WTC11 (cell line): ENCODE measurements at regions not wholly inside any gene's neighbourhood (a gene's known extent, or its start where the extent isn't known, plus 50 kb on each side); places are given as distances from the start of the nearest gene placed in this dataset.

Source experiments
- ATAC-seq: fragments of 200-7000 bp; cut with Tn5 transposase; 2 replicates; pipeline ENCODE4 v1.10.0; 2021; ENCODE audit warnings: mild to moderate bottlenecking, moderate library complexity
- CTCF ChIA-PET: fragments of 300-600 bp; sonication (Branson Sonifier 250); formaldehyde crosslinking; loops from one replicate; lab custom pipeline; 2021; ENCODE audit warnings: antibody characterized with exemption; lab: Charles Lee
- POLR2A ChIA-PET: fragments of 350-600 bp; sonication (Branson Sonifier 250); formaldehyde crosslinking; loops from one replicate; lab custom pipeline; 2021; ENCODE audit warnings: antibody characterized with exemption; lab: Charles Lee
- DNase-seq: peaks from one replicate; pipeline ENCODE4 v3.0.0; 2021; ENCODE audit warnings: low spot score
- H3K27ac Mint-ChIP-seq: 2 replicates; pipeline ENCODE4 v1.8.0; 2021; ENCODE audit warnings: mixed read lengths
- H3K27me3 Mint-ChIP-seq: 2 replicates; pipeline ENCODE4 v1.8.0; 2021; ENCODE audit warnings: low read depth, mild to moderate bottlenecking, moderate library complexity, mixed read lengths
- H3K36me3 Mint-ChIP-seq: 2 replicates; pipeline ENCODE4 v1.8.0; 2021; ENCODE audit warnings: mixed read lengths
- H3K4me1 Mint-ChIP-seq: 2 replicates; pipeline ENCODE4 v1.8.0; 2022; ENCODE audit warnings: mixed read lengths
- H3K4me3 Mint-ChIP-seq: 2 replicates; pipeline ENCODE4 v1.8.0; 2021; ENCODE audit warnings: mild to moderate bottlenecking, moderate library complexity, mixed read lengths
- H3K9me3 Mint-ChIP-seq: 2 replicates; pipeline ENCODE4 v1.8.0; 2021; ENCODE audit warnings: mixed read lengths
- CREB1 ChIP-seq: sonication (generic); formaldehyde crosslinking; IDR thresholded peaks from 2 replicates; pipeline ENCODE4 v1.8.0; 2023; ENCODE audit warnings: mild to moderate bottlenecking, missing genetic modification reagents
- ETV6 ChIP-seq: sonication (generic); formaldehyde crosslinking; IDR thresholded peaks from 2 replicates; pipeline ENCODE4 v1.8.1; 2022; ENCODE audit warnings: mild to moderate bottlenecking, missing genetic modification reagents
- FOXP1 ChIP-seq: sonication (generic); formaldehyde crosslinking; IDR thresholded peaks from 2 replicates; pipeline ENCODE4 v1.8.0; 2022; ENCODE audit warnings: missing genetic modification reagents, mild to moderate bottlenecking, moderate library complexity, borderline replicate concordance
- GABPB1 ChIP-seq: sonication (generic); formaldehyde crosslinking; IDR thresholded peaks from 2 replicates; pipeline ENCODE4 v1.8.1; 2023; ENCODE audit warnings: mild to moderate bottlenecking, missing genetic modification reagents
- GRHL2 ChIP-seq: fragments of 250-450 bp; sonication (Bioruptor Pico); IDR thresholded peaks from 2 replicates; pipeline ENCODE4 v1.8.0; 2022; ENCODE audit warnings: mild to moderate bottlenecking, moderate library complexity; ENCODE audit not compliant: insufficient replicate concordance, severe bottlenecking
- IRF2 ChIP-seq: sonication (generic); formaldehyde crosslinking; IDR thresholded peaks from 2 replicates; pipeline ENCODE4 v1.8.0; 2022; ENCODE audit warnings: low read depth, missing genetic modification reagents, borderline replicate concordance
- NFYB ChIP-seq: sonication (generic); formaldehyde crosslinking; conservative IDR thresholded peaks from 2 replicates; pipeline ENCODE4 v1.8.0; 2022; ENCODE audit warnings: low read depth, missing genetic modification reagents
- RORB ChIP-seq: fragments of 250-450 bp; sonication (Bioruptor Pico); IDR thresholded peaks from 2 replicates; pipeline ENCODE4 v1.9.0; 2021; ENCODE audit warnings: mild to moderate bottlenecking
- SMAD4 ChIP-seq: sonication (generic); formaldehyde crosslinking; IDR thresholded peaks from 2 replicates; pipeline ENCODE4 v1.8.0; 2022; ENCODE audit warnings: mild to moderate bottlenecking, missing genetic modification reagents
- TEAD1 ChIP-seq: sonication (generic); formaldehyde crosslinking; IDR thresholded peaks from 2 replicates; pipeline ENCODE4 v1.8.0; 2022; ENCODE audit warnings: mild to moderate bottlenecking, missing genetic modification reagents
- ZNF121 ChIP-seq: sonication (generic); formaldehyde crosslinking; IDR thresholded peaks from 2 replicates; pipeline ENCODE4 v1.8.0; 2023; ENCODE audit warnings: missing genetic modification reagents
- ZNF232 ChIP-seq: sonication (generic); formaldehyde crosslinking; IDR thresholded peaks from 2 replicates; pipeline ENCODE4 v1.8.0; 2022; ENCODE audit warnings: mild to moderate bottlenecking, missing genetic modification reagents
- ZNF317 ChIP-seq: sonication (generic); formaldehyde crosslinking; IDR thresholded peaks from 2 replicates; pipeline ENCODE4 v1.8.1; 2023; ENCODE audit warnings: low read depth, mild to moderate bottlenecking, moderate library complexity, missing genetic modification reagents, borderline replicate concordance
- ZNF416 ChIP-seq: fragments of 250-450 bp; sonication (Bioruptor Pico); IDR thresholded peaks from 2 replicates; pipeline ENCODE4 v1.9.0; 2021; ENCODE audit warnings: mild to moderate bottlenecking, inconsistent platforms
- ZNF671 ChIP-seq: fragments of 250-450 bp; sonication (Bioruptor Pico); IDR thresholded peaks from 2 replicates; pipeline ENCODE4 v1.8.0; 2021; ENCODE audit warnings: mild to moderate bottlenecking
- TF ChIP-seq, protein P1 (sequence below): fragments of 250-450 bp; sonication (Bioruptor Pico); IDR thresholded peaks from 2 replicates; pipeline ENCODE4 v1.9.0; 2021; ENCODE audit warnings: mild to moderate bottlenecking
- TF ChIP-seq, protein P2 (sequence below): sonication (generic); formaldehyde crosslinking; IDR thresholded peaks from 2 replicates; pipeline ENCODE4 v1.8.1; 2022; ENCODE audit warnings: mild to moderate bottlenecking, missing genetic modification reagents, moderate library complexity, borderline replicate concordance
- TF ChIP-seq, protein P3 (sequence below): sonication (generic); formaldehyde crosslinking; conservative IDR thresholded peaks from 2 replicates; pipeline ENCODE4 v1.8.1; 2022; ENCODE audit warnings: mild to moderate bottlenecking, missing genetic modification reagents
- TF ChIP-seq, protein P4 (sequence below): sonication (generic); formaldehyde crosslinking; IDR thresholded peaks from 2 replicates; pipeline ENCODE4 v1.8.1; 2022; ENCODE audit warnings: missing genetic modification reagents, borderline replicate concordance
- TF ChIP-seq, protein P5 (sequence below): fragments of 250-450 bp; sonication (Bioruptor Pico); IDR thresholded peaks from 2 replicates; pipeline ENCODE4 v1.8.0; 2021; ENCODE audit warnings: mild to moderate bottlenecking
- TF ChIP-seq, protein P6 (sequence below): sonication (generic); formaldehyde crosslinking; IDR thresholded peaks from 2 replicates; pipeline ENCODE4 v1.8.1; 2023; ENCODE audit warnings: mild to moderate bottlenecking, missing genetic modification reagents
- TF ChIP-seq, protein P7 (sequence below): sonication (generic); formaldehyde crosslinking; IDR thresholded peaks from 2 replicates; pipeline ENCODE4 v1.8.0; 2023; ENCODE audit warnings: mild to moderate bottlenecking, missing genetic modification reagents
- TF ChIP-seq, protein P8 (sequence below): sonication (generic); formaldehyde crosslinking; IDR thresholded peaks from 2 replicates; pipeline ENCODE4 v1.8.0; 2022; ENCODE audit warnings: mild to moderate bottlenecking, missing genetic modification reagents

DNA sequence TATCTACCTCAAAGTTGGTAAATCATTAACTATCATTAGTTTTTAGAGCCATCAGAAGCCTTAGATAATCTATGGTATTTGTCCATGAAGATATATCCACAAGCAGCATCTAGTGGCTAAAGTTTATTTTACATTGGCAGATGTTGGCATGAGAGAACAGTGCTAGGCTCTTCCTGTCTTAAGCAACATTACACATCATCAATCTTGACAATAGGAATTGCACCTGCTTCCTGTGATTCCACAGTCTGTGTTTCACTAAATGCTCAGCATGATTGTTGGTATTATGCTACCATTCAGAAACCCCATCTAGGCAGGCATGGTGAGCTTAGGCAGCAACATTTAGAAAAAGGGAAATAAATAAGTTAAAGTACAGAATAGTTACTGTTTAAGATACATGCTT is 246.6 kb downstream of the SLCO4C1 start:
- Mint-ChIP-seq H3K4me1 (peaks cover 6% of the 10 kb centered on the region; the same call in 1 of the 2 replicates), H3K27me3 (no peaks in the 10 kb centered on the region), H3K36me3 (no peaks in the 10 kb centered on the region), H3K27ac (no peak overlapping the region), H3K9me3 (0 out of 2 replicates have a peak, but pooled peaks cover 6% of the 10 kb centered on the region), H3K4me3 (no peak overlapping the region)
- DNase-seq (no peak), ATAC-seq (no peak)
- no peak for TF ChIP-seq ETV6 (CRISPR knock-in tag)
- no peak for TF ChIP-seq GABPB1
- no peak for TF ChIP-seq IRF2 (CRISPR knock-in tag)
- no peak for TF ChIP-seq ZNF671 (CRISPR knock-in tag)
- TF ChIP-seq, protein P1, sequence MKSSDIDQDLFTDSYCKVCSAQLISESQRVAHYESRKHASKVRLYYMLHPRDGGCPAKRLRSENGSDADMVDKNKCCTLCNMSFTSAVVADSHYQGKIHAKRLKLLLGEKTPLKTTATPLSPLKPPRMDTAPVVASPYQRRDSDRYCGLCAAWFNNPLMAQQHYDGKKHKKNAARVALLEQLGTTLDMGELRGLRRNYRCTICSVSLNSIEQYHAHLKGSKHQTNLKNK (CRISPR knock-in tag): no peak
- no peak for TF ChIP-seq SMAD4 (CRISPR knock-in tag)
- TF ChIP-seq, protein P2, sequence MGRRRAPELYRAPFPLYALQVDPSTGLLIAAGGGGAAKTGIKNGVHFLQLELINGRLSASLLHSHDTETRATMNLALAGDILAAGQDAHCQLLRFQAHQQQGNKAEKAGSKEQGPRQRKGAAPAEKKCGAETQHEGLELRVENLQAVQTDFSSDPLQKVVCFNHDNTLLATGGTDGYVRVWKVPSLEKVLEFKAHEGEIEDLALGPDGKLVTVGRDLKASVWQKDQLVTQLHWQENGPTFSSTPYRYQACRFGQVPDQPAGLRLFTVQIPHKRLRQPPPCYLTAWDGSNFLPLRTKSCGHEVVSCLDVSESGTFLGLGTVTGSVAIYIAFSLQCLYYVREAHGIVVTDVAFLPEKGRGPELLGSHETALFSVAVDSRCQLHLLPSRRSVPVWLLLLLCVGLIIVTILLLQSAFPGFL: no peak
- TF ChIP-seq NFYB (CRISPR knock-in tag): no peak
- TF ChIP-seq, protein P3, sequence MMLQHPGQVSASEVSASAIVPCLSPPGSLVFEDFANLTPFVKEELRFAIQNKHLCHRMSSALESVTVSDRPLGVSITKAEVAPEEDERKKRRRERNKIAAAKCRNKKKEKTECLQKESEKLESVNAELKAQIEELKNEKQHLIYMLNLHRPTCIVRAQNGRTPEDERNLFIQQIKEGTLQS: no peak
- TF ChIP-seq, protein P4, sequence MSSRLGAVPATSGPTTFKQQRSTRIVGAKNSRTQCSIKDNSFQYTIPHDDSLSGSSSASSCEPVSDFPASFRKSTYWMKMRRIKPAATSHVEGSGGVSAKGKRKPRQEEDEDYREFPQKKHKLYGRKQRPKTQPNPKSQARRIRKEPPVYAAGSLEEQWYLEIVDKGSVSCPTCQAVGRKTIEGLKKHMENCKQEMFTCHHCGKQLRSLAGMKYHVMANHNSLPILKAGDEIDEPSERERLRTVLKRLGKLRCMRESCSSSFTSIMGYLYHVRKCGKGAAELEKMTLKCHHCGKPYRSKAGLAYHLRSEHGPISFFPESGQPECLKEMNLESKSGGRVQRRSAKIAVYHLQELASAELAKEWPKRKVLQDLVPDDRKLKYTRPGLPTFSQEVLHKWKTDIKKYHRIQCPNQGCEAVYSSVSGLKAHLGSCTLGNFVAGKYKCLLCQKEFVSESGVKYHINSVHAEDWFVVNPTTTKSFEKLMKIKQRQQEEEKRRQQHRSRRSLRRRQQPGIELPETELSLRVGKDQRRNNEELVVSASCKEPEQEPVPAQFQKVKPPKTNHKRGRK (CRISPR knock-in tag): no peak
- TF ChIP-seq ZNF232 (CRISPR knock-in tag): no peak
- no peak for TF ChIP-seq GRHL2
- TF ChIP-seq, protein P5, sequence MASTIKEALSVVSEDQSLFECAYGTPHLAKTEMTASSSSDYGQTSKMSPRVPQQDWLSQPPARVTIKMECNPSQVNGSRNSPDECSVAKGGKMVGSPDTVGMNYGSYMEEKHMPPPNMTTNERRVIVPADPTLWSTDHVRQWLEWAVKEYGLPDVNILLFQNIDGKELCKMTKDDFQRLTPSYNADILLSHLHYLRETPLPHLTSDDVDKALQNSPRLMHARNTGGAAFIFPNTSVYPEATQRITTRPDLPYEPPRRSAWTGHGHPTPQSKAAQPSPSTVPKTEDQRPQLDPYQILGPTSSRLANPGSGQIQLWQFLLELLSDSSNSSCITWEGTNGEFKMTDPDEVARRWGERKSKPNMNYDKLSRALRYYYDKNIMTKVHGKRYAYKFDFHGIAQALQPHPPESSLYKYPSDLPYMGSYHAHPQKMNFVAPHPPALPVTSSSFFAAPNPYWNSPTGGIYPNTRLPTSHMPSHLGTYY (CRISPR knock-in tag): no peak
- TF ChIP-seq ZNF121: no peak
- no peak for TF ChIP-seq FOXP1 (CRISPR knock-in tag)
- POLR2A ChIA-PET: no interaction called here
- CTCF ChIA-PET: no interaction called here

DNA sequence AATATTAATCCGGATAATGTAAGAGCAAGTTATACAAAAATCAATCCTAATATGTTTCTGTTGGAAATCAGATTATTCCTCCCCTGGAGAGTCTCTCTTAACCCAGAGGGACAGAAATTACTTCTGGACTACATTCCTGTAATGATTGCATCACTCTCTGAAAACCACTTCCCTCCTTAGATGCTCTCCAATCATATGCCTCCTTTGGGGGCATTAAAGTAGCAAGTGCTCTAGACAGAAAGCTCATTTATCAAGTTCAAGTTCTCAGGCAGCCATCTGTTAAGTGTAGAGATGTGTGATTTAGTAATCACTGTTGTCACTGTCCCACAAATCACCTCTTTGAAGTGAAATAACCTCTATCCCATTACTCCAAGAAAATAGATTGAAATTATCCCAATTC is 247.1 kb downstream of the SLCO4C1 start:
- H3K9me3 Mint-ChIP-seq: 0 out of 2 replicates have a peak, but pooled peaks cover 6% of the 10 kb centered on the region
- peaks cover 6% of the 10 kb centered on the region; the same call in 1 of the 2 replicates for H3K4me1 Mint-ChIP-seq
- H3K27me3 Mint-ChIP-seq: no peaks in the 10 kb centered on the region
- H3K27ac Mint-ChIP-seq: no peak overlapping the region
- no peak overlapping the region for H3K4me3 Mint-ChIP-seq
- no peak for ATAC-seq
- TF ChIP-seq FOXP1 (CRISPR knock-in tag): no peak
- no peak for TF ChIP-seq ZNF416 (CRISPR knock-in tag)
- TF ChIP-seq, protein P6, sequence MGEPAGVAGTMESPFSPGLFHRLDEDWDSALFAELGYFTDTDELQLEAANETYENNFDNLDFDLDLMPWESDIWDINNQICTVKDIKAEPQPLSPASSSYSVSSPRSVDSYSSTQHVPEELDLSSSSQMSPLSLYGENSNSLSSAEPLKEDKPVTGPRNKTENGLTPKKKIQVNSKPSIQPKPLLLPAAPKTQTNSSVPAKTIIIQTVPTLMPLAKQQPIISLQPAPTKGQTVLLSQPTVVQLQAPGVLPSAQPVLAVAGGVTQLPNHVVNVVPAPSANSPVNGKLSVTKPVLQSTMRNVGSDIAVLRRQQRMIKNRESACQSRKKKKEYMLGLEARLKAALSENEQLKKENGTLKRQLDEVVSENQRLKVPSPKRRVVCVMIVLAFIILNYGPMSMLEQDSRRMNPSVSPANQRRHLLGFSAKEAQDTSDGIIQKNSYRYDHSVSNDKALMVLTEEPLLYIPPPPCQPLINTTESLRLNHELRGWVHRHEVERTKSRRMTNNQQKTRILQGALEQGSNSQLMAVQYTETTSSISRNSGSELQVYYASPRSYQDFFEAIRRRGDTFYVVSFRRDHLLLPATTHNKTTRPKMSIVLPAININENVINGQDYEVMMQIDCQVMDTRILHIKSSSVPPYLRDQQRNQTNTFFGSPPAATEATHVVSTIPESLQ (CRISPR knock-in tag): no peak
- no peak for TF ChIP-seq ETV6 (CRISPR knock-in tag)
- TF ChIP-seq, protein P7, sequence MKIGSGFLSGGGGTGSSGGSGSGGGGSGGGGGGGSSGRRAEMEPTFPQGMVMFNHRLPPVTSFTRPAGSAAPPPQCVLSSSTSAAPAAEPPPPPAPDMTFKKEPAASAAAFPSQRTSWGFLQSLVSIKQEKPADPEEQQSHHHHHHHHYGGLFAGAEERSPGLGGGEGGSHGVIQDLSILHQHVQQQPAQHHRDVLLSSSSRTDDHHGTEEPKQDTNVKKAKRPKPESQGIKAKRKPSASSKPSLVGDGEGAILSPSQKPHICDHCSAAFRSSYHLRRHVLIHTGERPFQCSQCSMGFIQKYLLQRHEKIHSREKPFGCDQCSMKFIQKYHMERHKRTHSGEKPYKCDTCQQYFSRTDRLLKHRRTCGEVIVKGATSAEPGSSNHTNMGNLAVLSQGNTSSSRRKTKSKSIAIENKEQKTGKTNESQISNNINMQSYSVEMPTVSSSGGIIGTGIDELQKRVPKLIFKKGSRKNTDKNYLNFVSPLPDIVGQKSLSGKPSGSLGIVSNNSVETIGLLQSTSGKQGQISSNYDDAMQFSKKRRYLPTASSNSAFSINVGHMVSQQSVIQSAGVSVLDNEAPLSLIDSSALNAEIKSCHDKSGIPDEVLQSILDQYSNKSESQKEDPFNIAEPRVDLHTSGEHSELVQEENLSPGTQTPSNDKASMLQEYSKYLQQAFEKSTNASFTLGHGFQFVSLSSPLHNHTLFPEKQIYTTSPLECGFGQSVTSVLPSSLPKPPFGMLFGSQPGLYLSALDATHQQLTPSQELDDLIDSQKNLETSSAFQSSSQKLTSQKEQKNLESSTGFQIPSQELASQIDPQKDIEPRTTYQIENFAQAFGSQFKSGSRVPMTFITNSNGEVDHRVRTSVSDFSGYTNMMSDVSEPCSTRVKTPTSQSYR (CRISPR knock-in tag): no peak
- no peak for TF ChIP-seq CREB1 (CRISPR knock-in tag)
- TF ChIP-seq TEAD1 (CRISPR knock-in tag): no peak
- TF ChIP-seq, protein P4 (CRISPR knock-in tag): no peak
- TF ChIP-seq RORB: no peak
- TF ChIP-seq, protein P8, sequence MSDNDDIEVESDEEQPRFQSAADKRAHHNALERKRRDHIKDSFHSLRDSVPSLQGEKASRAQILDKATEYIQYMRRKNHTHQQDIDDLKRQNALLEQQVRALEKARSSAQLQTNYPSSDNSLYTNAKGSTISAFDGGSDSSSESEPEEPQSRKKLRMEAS (CRISPR knock-in tag): no peak
- TF ChIP-seq ZNF317 (CRISPR knock-in tag): no peak
- TF ChIP-seq, all 79 proteins: peak for 0
- H3K36me3 Mint-ChIP-seq: no peaks in the 10 kb centered on the region
- POLR2A ChIA-PET: no interaction called here
- CTCF ChIA-PET: no interaction called here
- DNase-seq: no peak
